ENCODE measurements at regions not wholly inside any gene's neighbourhood (a gene's known extent, or its start where the extent isn't known, plus 50 kb on each side); places are given as distances from the start of the nearest gene placed in this dataset.
"Not testable (repeated sequence)": the region's sequence is repeated elsewhere in the genome, so short reads cannot be mapped to it uniquely, and the experiment has no call there.

GRCh38 chr5:15326932-15327331 is 173.0 kb upstream of the FBXL7 start:
- no peak for FAIRE-seq

DNA sequence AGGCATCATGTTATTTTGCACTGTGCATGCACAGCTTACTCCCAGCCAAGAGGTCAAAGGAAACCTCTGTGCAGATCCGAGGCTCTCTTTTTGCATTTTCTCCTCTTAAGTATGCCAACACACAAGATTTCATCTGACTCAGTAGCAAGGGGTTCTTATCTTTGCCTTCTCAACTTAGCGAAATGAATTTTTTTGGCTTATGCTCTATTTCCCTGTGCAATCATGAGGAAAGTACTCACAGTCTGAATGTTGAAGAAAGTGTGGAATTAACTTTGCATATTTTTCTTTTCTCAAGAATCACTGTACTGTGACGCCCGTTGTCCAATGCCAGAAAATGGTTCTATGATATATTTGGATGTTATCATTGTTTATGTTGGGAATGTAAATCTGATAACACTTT is 173.5 kb upstream of the FBXL7 start:
- no peak for FAIRE-seq

- FAIRE-seq, result no peak
Observed at GRCh38 chr5:15322421-15322820, 177.6 kb upstream of the FBXL7 start.

- no peak for FAIRE-seq
Observed at GRCh38 chr5:15321776-15322175, 178.2 kb upstream of the FBXL7 start.

GRCh38 chr5:15320871-15321270 is 179.1 kb upstream of the FBXL7 start:
- no peak for FAIRE-seq

GRCh38 chr5:15304914-15305834 is 194.8 kb upstream of the FBXL7 start:
- FAIRE-seq, result peak; percentile 23

- FAIRE-seq, result no peak
Observed at GRCh38 chr5:15304066-15304731, 195.8 kb upstream of the FBXL7 start.

DNA sequence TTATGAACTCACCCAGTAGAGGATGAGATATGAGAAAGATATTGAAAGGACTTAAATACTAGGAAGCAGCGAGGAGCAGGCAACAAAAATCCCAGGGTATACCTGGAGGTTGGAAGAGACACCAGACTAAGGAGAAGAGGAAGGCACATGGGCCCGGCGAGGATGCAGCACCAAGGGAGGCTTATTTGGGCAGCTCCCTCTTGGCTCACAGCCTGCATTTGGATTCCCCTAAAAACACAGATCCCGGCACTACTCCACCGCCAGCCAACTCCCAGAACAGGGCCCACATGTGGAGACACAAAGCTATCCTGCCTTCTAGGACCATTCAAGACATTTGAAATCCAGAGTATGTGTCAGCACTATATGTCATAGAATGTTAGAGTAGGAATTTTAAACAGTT is 199.8 kb upstream of the FBXL7 start:
- no peak for FAIRE-seq

DNA sequence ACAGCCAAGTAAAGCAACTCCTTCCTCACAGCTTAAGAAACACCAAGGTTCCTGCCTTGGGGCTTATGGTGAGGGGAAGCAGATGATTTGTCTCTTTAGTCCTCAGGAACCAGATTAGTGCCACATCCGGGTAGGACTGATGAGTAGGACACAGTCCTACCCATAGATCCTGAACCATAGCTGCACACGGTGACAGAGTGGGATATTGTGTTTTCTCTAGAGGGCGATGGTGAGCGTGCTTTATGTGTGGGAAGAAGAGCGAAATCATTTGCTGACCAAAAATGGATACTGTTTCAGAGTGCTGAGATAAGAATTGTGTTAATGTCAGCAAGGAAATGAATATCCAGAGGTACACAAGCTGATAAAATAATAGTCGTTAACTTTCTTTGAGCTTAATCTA is 209.0 kb upstream of the FBXL7 start:
- FAIRE-seq, result no peak

DNA sequence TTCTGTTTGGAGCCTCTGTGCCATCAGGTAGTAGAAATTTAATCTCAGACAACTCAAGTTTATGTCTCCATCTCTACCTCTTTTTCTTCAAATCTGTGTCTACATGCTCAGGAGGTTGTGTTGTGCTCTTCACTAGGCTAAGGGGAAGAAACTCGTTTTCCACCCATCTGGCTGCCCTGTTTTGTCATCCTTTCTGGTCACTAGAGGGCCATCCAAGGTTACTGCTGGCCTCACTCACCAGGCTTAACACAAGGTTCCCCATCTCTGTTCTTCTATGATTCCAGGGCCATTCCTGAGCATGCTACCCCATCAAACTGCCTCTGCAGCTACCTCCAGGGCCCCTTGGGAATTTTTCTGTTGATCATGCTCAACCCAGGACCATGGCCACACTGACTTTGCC is 213.3 kb upstream of the FBXL7 start:
- no peak for FAIRE-seq

DNA sequence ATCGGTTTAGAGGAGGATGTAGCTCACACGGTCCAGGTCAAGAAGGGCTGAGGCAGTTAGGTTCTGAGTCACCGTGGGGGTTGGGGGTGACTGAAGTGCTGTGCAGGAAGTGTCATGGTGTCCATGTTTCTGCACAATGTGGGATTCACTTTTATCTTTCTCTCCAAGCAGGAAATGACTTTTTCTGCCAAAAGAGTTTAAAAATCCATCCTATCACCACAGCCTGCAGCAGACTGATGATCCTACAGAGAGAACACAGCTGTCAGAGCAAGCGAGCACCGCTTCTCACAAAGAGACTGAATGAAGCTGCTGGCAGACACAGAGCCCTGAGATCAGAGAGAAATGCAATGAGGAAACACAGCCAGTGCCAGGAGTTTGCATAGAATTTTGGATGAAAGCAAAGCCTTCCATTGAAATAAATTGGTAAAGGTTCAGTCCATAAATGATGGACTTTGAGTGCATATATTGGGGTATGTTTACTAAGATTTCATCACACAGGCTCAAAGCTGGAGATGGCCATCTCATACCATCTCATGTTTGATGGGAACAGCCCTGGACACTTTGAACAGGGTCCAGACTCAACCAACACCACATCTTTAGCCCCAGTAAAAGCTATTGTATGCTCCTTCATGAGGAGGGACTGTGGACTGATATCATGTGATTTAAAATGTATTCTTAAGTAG is 213.9 kb upstream of the FBXL7 start:
- no peak for FAIRE-seq

DNA sequence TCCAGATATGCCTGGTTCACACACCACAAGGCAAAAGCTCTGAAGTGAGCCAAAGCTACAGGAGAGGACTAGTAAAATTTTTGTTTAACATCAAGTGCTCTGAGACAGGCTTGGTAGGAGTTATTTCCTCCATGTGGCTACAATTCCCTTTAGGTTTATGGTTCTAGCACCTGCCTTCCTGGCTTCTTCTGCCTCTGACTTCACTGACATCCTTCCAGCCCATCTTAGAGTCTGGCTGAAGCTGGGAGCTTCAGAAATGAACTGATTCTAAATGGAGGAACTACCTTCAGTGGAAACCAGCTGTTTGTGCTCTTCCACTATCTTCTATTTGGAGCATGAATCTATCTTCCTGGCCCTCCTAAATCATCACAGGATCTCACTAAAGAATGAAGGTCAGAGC is 215.3 kb upstream of the FBXL7 start:
- no peak for FAIRE-seq

GRCh38 chr5:15283076-15283475 is 216.9 kb upstream of the FBXL7 start:
- FAIRE-seq, result no peak

GRCh38 chr5:15282611-15283010 is 217.4 kb upstream of the FBXL7 start:
- FAIRE-seq, result no peak

DNA sequence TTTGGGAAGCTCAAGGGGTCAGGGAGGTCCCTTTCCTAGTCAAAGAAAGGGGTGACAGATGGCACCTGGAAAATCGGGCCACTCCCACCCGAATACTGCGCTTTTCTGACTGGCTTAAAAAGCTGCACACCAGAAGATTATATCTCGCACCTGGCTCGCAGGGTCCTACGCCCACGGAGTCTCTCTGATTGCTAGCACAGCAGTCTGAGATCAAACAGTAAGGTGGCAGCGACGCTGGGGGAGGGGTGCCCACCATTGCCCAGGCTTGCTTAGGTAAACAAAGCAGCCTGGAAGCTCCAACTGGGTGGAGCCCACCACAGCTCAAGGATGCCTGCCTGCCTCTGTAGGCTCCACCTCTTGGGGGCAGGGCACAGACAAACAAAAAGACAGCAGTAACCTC is 228.4 kb upstream of the FBXL7 start:
- FAIRE-seq, result not testable (repeated sequence)

DNA sequence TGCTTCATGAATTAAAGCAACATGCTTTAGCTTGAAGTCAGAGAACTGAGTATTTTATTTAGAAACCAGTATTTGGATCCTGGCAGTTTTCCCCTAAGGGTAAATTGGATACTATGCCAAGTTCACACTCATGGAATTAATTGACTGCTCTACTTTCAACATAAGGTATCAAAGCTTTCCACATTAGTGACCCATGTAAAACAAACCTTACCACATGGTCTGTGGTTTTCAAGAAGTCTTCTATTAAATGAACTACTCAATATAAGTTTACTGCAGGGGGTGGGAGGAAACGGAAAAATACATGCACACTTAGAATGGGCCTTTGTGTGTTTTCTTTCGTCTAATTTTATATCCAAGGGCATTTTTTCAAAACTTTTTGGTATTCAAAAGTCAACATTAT is 232.0 kb upstream of the FBXL7 start:
- no peak for FAIRE-seq

DNA sequence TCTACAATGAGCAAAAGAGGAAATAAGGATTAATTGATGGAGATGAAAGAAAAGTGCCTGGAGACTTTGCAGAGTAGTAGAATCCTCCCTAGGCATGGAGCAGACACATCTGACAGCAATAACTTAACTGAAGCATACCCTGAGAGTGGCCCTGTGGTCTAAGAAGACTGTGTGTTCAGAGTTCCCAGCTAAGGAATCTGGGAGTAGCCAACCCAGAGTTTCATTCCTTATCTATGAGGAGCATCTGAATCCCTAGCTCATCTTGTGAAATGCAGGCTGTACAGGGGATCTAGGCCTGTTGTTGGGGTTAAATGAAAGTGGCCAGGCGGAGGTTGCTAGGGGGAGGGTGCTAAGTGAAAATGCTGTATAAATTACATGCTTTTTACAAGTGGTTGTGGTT is 233.1 kb upstream of the FBXL7 start:
- no peak for FAIRE-seq

DNA sequence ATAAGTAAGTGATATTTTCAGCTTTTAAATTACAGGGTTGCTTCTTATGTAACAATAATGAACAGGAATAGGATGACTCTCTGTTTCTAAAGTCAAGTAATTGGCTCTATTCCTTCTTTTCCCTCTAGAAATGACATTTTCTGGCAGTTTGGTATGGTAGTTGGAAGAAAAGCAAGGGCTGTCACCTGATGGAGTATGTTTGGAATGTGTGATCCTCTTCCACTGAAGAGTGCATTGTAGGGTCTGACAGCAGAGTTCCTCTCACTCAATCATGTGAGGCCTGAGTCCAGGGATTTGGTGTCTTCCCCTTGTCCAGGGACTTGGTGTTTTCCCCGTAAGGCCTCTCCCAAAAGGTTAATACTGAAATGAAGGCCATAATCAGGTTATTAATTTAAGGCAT is 233.8 kb upstream of the FBXL7 start:
- no peak for FAIRE-seq

DNA sequence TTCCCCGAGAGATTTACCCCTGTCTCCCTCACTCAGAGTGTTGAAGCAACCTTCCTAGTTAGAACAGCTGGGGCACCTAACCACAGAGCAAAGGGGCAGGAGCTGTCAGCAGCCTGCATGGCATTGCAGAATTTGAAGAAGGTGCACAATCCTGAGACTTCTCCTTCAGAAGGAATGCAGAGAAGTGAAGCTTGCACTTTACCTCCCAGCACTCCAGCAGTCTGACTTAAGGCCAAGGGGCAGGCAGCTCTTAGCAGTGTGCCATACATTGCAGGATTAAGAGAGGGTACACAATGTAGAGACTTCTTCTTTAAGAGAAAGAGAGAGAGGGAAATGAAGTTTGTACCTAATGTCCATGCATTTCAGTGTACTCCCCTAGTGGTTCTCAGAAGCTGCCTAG is 236.0 kb upstream of the FBXL7 start:
- no peak for FAIRE-seq

DNA sequence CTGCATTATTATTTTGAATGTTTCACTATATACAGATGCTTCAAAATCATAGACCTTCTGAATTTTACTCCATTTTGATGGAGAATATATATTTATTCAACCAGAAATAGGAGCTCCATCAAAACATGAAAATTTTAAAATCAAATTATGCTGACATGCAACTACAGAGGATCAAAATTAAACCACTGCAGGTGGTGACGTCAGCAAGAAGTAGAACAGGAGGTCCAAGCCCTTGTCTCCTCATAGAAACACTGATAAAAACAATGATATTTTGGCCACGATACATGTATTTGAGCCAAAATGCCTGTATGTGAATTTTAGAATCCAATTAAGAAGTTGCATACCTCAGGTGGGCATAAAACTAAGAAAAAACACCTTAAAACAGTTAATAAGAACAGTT is 236.6 kb upstream of the FBXL7 start:
- no peak for FAIRE-seq

GRCh38 chr5:15261269-15261995 is 238.5 kb upstream of the FBXL7 start:
- no peak for FAIRE-seq

- no peak for FAIRE-seq
Observed at GRCh38 chr5:15260356-15261268, 239.4 kb upstream of the FBXL7 start.
